ENCODE measurements at regions not wholly inside any gene's neighbourhood (a gene's known extent, or its start where the extent isn't known, plus 50 kb on each side); places are given as distances from the start of the nearest gene placed in this dataset.

- no peak for TF ChIP-seq AGO2 (optimal IDR thresholded peaks at IDR 0.05; ENCODE audit: low read depth, low read length)
- TF ChIP-seq HNF4G (IDR thresholded peaks at IDR 0.05; ENCODE audit: borderline replicate concordance, low read depth, low read length): no peak
- no peak for TF ChIP-seq HNF4G (CRISPR knock-in tag; IDR thresholded peaks at IDR 0.05; ENCODE audit: borderline replicate concordance, low read depth)
- no peak for TF ChIP-seq NFRKB (IDR thresholded peaks at IDR 0.05)
Measured at GRCh38 chr5:166961028-166961427, 1330.4 kb upstream of the WWC1 start.
